HFFc6 (cell line): ENCODE measurements at regions not wholly inside any gene's neighbourhood (a gene's known extent, or its start where the extent isn't known, plus 50 kb on each side); places are given as distances from the start of the nearest gene placed in this dataset.

Source experiments
- DNase-seq: peaks from one replicate; pipeline ENCODE4 v3.0.0-alpha.2; 2018
- H3K27ac Mint-ChIP-seq: 2 replicates; pipeline ENCODE4 v1.8.0; 2020; ENCODE audit warnings: mild to moderate bottlenecking, mixed read lengths
- H3K27me3 Mint-ChIP-seq: 2 replicates; pipeline ENCODE4 v1.8.0; 2021; ENCODE audit warnings: mild to moderate bottlenecking, moderate library complexity, mixed read lengths; ENCODE audit not compliant: insufficient read depth
- H3K36me3 Mint-ChIP-seq: 2 replicates; pipeline ENCODE4 v1.8.0; 2021; ENCODE audit warnings: low read depth, mixed read lengths
- H3K4me1 Mint-ChIP-seq: 2 replicates; pipeline ENCODE4 v1.8.0; 2020; ENCODE audit warnings: low read depth, mixed read lengths
- H3K4me3 Mint-ChIP-seq: 2 replicates; pipeline ENCODE4 v1.8.0; 2020; ENCODE audit warnings: mild to moderate bottlenecking, moderate library complexity, mixed read lengths
- H3K9me3 Mint-ChIP-seq: 2 replicates; pipeline ENCODE4 v1.8.0; 2020; ENCODE audit warnings: mild to moderate bottlenecking, mixed read lengths
- TF ChIP-seq, protein P1 (sequence below): fragments of 200-600 bp; sonication (generic); IDR thresholded peaks from 2 replicates; pipeline ENCODE4 v1.5.0; 2021; ENCODE audit warnings: antibody characterized with exemption, mild to moderate bottlenecking

DNA sequence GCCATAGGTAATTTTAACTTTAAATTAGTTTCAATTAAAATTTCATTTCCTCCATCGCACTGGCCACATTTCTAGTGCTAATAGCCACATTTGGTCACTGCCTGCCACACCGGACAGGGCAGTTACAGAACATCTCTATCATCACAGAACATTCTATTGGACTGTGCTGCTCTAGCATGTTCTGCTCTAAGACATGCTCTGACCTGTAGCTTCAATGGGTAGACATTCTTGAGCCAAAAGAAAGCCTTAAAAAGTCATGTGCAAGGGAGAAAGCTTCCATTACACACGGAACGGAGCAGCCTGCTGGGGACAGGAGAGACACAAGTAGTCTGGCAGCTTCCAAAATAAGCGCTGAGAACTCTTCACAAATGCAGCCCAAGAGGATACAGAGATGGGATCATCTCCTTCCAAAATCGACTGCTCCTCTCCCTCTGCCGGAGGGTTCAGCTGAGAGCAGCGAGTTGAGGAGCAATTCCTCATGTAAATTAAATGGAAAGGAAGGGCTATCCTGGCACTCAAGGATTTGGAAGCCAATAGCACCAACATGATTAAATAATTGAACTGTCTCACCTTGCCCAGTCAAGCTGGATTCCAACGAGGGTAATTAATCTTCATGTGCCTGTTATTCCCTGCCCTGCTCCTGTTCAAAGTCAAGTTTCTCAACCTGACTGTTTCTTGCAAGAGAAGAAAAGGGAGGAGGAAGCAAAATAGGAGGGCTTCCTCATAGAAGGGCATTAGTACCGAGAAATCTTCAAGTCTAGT, 336.4 kb upstream of the NOCT start:
- Mint-ChIP-seq H3K27ac (no peak overlapping the region), H3K27me3 (peaks cover 18% of the 10 kb centered on the region), H3K4me3 (no peak overlapping the region), H3K36me3 (no peaks in the 10 kb centered on the region), H3K9me3 (no peaks in the 10 kb centered on the region; the same call in 1 of the 2 replicates), H3K4me1 (peaks cover 10% of the 10 kb centered on the region; the same call in 1 of the 2 replicates)
- TF ChIP-seq, protein P1, sequence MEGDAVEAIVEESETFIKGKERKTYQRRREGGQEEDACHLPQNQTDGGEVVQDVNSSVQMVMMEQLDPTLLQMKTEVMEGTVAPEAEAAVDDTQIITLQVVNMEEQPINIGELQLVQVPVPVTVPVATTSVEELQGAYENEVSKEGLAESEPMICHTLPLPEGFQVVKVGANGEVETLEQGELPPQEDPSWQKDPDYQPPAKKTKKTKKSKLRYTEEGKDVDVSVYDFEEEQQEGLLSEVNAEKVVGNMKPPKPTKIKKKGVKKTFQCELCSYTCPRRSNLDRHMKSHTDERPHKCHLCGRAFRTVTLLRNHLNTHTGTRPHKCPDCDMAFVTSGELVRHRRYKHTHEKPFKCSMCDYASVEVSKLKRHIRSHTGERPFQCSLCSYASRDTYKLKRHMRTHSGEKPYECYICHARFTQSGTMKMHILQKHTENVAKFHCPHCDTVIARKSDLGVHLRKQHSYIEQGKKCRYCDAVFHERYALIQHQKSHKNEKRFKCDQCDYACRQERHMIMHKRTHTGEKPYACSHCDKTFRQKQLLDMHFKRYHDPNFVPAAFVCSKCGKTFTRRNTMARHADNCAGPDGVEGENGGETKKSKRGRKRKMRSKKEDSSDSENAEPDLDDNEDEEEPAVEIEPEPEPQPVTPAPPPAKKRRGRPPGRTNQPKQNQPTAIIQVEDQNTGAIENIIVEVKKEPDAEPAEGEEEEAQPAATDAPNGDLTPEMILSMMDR = no peak
- no peak for DNase-seq

DNA sequence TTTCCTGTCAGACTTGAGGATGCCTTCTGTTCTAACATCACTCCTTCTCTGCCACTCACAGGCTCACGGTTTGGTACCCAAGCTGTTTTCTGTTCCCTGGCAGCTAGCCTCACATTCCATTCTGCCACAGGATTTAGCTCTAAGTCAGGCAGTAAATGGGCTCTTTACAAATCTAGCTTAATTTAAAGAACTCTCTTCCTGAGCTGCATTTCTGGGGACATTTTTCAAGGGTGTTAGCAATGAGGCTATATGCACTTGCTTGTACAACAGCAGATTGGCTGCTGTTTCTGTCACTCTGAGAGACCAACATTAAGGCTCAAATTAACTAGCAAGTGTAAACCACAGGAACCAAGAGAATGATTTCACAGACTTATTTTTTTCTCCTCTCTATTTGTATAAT, 337.8 kb upstream of the NOCT start:
- H3K27me3 Mint-ChIP-seq = peaks cover 15% of the 10 kb centered on the region
- H3K4me1 Mint-ChIP-seq = peaks cover 10% of the 10 kb centered on the region; the same call in 1 of the 2 replicates
- no peaks in the 10 kb centered on the region for H3K36me3 Mint-ChIP-seq
- TF ChIP-seq, protein P1 = no peak
- H3K4me3 Mint-ChIP-seq = no peak overlapping the region
- DNase-seq = no peak
- no peaks in the 10 kb centered on the region for H3K9me3 Mint-ChIP-seq
- H3K27ac Mint-ChIP-seq = no peak overlapping the region

DNA sequence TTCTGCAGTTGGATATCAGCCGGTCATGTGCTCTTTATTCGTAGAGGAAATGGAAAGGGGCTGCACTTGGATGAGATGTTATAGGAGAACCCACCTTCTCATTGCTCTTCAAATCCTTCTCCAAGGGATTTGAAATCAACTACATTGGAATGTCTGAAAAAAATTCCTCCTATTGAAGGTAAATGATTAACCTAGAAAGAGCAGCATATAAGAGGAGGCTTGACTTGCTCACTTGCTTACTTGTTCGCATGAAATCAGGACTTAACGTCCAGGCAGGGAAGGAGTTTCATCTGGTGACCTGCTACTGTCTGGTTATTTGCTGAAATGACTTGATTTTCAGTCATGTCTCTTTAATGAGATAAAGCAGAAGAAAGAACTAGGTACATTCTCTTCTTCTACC, 338.4 kb upstream of the NOCT start:
- DNase-seq = no peak
- peaks cover 10% of the 10 kb centered on the region; the same call in 1 of the 2 replicates for H3K4me1 Mint-ChIP-seq
- peaks cover 13% of the 10 kb centered on the region for H3K27me3 Mint-ChIP-seq
- no peak overlapping the region for H3K27ac Mint-ChIP-seq
- H3K4me3 Mint-ChIP-seq = no peak overlapping the region
- no peaks in the 10 kb centered on the region for H3K9me3 Mint-ChIP-seq
- no peaks in the 10 kb centered on the region for H3K36me3 Mint-ChIP-seq
- TF ChIP-seq, protein P1 = no peak

DNA sequence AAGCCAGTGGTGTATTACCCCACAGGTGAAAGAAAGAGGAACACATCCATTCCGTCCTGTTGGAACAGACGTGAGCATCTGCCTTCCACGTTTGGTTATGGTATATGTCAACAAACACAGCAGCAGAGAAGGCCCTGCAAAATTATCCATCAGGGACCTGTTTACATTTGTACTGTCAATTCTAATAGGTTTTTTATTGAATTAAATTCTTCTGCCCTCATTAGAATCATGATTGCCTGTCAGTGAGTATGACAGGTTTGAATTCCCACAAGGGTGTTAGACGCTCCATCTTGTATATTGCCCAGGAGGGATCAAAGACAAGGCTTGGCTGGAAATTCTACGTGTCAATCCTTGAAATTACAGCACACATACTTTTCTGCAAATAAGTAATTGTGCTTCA, 339.9 kb upstream of the NOCT start:
- no peak for DNase-seq
- TF ChIP-seq, protein P1 = no peak
- Mint-ChIP-seq H3K27me3 (peaks cover 13% of the 10 kb centered on the region), H3K27ac (no peak overlapping the region), H3K4me3 (no peak overlapping the region), H3K36me3 (no peaks in the 10 kb centered on the region), H3K9me3 (no peaks in the 10 kb centered on the region), H3K4me1 (peaks cover 3% of the 10 kb centered on the region; the same call in 1 of the 2 replicates)

DNA sequence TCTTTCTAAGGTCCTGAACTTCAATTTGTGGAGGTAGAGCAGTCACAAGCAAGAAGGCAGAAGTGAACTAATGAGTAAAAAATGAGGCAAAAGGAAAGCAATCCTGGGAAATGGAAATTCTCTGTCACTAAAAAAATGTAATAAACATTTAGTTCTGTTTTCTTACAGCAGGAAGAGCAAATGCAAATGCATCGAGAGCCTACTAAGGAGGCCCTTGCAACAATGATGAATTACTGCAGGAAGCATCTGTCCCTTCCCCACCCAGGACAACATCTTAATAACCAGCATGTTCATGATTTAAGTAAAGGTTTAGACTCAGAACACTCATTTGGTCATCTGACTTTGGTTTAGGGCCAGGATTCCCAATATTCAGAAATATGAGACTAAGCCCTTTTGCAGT, 341.4 kb upstream of the NOCT start:
- H3K36me3 Mint-ChIP-seq = no peaks in the 10 kb centered on the region
- H3K27me3 Mint-ChIP-seq = peaks cover 13% of the 10 kb centered on the region
- DNase-seq = no peak
- peaks cover 7% of the 10 kb centered on the region for H3K4me1 Mint-ChIP-seq
- H3K27ac Mint-ChIP-seq = no peak overlapping the region
- TF ChIP-seq, protein P1 = no peak
- no peak overlapping the region for H3K4me3 Mint-ChIP-seq
- H3K9me3 Mint-ChIP-seq = no peaks in the 10 kb centered on the region
